Middle frontal gyrus (tissue), 1 donor: ENCODE measurements at regions not wholly inside any gene's neighbourhood (a gene's known extent, or its start where the extent isn't known, plus 50 kb on each side); places are given as distances from the start of the nearest gene placed in this dataset.

ENCODE experiments used
- DNase-seq: peaks from one replicate; pipeline ENCODE4 v3.0.0-alpha.2; 2015; ENCODE audit warnings: low spot score; ENCODE audit errors: extremely low spot score

DNA sequence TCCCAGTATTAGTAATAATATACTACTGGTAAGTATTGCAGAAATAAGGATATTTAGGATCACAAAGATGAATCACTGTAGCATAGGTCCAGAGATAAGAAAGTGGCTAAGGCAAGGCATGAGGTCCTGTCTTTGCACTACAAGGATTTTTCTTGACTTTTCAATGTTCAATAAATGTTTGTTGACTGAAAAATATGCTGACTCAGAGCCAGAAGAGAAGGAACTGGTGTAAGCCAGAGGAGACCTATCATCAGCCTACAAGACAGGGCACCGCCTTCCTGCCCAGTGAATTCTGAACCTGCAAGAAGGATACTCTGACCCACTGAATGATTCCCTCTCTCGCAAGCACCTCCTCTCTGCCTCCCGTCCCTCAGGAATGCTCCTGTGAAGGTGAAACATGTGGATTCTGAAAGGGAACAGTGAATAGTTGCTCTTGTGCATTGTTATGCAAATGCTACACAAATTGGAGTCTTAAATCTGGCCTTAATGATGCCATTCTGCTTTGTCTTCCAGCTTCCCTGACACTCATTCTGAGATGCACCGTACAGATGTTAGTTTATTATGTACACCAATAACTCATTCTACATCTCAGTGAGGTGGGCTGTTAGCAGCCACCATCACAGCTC, 540.0 kb downstream of the OMA1 start:
- DNase-seq, result no peak

DNA sequence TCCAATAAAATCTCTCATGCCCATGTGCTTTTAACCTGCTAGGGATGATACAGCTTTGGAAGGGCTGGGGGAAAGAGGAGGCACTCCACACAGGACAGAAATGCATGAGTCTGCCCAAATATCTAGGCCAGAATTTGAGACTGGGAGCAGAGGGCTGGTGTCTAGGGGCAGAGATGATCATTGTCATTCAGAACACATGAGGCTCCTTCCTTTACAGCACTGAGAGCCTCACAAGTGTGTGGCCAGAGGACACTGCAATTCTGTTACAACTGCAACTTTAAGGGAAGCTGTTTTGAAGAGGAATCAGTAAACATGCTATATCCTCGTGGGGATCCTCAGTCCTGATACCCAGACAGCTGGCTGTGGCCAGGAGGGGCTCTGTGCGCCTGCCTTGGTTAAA, 541.3 kb downstream of the OMA1 start:
- no peak for DNase-seq

DNA sequence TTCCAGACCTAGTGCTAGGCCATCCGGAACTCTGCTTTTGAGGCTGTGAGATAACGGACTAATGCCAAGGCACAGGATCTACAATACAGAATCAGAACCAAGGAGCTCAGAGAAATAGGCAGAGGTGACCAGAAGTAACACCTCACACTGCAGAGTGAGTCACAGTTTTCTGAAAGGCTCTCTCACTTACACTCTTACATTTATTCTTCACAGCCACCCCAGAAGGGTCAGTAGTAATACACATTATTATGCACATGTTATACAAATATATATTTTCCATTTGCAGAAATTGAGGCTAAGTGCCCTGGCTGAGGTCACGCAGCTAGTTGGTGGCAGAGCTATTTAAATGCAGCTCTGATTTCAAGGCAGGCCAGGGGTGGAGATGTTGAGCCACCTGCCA, 542.5 kb downstream of the OMA1 start:
- DNase-seq, result no peak

- DNase-seq, result no peak
Observed at GRCh38 chr1:58003059-58003458, 543.5 kb downstream of the OMA1 start.

DNA sequence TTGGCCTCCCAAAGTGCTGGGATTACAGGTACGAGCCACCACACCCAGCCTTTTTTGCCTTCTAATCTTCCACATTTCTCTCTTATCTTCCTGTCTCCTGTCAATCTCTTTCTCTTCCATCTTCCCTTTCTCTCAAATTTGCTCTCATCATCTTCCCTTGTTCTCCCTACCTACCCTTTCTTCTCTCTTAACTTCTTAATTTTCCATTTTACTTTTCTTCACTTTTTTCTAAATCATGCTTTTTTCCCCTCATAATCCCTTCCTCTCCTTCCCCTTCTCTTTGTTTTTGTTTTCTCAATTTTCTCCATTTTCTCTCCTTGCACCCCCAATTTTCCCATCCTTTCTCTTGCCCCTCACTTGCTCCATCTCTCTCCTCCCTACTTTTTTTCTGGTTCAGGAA, 545.7 kb downstream of the OMA1 start:
- DNase-seq, result no peak

DNA sequence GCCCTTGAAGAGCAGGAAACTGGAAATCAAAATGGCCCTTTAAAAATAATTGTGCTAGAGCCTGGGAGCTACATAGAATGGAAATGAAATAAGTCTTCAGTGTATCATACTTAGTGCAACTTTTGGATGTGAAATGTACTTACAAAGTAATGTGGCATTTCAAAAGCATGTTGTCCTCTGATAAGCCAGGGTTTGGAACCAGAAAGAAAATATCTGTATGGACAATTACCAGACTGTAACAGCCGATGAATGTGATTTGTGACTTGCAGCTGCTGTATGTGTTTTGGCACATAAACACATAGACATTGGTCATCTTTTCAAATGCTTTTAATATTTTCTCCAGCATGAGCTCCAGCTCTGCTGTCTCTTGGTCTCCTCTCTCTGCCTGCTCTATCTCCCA, 546.4 kb downstream of the OMA1 start:
- DNase-seq, result no peak

DNA sequence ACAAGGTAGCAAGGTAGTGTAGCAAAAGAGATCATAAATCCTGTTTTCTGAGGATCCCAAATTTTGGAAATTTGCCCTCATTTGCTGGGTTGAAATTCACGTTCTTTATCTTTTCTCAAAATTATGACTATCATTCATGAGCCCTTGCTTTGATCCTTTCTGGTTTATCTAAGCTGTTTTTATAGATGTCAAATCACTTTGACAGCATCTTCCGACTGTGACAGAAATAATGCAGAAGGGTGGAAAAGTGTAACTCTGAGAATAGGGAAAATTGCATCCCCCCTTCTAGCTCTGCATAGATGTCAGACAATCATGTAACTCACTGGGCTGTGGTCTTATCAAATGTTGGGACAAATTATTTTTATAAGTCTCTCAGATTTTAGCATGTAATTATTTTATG, 550.1 kb downstream of the OMA1 start:
- DNase-seq, result no peak

- no peak for DNase-seq
Observed at GRCh38 chr1:57991289-57991688, 555.2 kb downstream of the OMA1 start.

DNA sequence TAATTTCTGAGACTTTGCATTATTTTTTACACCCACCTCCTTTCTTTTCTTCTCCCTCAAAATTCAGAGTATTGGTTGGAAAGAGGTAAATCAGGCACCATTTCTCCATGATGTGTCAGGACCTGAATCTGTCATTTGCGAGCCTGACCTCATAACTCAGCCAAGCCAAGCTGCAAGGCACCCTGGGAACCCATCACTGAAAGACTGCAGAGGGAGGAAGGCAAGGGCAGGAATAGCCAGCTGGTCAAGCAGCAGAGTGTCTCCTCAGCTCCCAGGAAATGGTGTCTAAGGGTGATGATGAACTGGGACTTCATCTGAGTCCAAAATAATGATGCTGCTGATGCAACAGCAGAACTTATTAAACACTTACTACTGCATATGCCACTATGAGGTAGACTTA, 556.6 kb downstream of the OMA1 start:
- no peak for DNase-seq

DNA sequence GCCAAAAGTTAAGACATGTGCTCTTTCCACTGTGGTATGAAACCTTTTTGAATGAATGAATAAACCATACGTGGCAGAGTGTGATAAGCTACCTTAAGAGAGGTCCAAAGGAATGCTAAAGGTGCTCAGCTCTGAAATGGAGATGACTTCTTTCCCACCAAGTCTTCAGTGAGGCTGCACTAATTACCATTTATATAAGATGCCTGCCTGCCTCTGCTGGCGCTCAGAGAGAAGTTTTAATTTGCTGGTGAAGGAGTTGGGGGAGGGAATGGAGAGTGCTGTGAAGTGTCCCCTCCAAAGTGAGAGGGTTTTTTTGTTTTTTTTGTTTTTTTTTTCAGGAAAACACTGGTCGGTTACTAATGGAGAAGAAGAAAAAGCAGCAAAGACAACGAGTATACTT, 559.0 kb downstream of the OMA1 start:
- no peak for DNase-seq

DNA sequence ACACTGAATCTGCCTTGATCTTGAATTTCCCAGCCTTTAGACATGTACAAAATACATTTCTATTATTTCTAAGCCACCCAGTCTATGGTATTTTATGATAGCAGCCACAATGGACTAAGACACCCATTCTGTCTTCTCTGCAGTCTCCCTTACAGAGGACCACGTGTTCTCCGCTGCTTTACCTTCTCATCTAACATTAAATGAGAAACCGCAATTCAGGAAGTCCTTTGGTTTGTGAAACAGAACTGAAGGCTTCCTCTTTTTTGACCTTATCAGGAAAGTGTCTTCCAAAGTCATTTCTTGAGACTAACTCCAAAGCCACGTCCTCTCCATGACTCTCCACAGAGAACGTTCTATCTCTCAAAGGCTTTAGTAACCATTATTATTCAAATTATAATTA, 560.1 kb downstream of the OMA1 start:
- no peak for DNase-seq

- DNase-seq, result no peak
Observed at GRCh38 chr1:57984277-57984676, 560.4 kb upstream of the DAB1 start.

DNA sequence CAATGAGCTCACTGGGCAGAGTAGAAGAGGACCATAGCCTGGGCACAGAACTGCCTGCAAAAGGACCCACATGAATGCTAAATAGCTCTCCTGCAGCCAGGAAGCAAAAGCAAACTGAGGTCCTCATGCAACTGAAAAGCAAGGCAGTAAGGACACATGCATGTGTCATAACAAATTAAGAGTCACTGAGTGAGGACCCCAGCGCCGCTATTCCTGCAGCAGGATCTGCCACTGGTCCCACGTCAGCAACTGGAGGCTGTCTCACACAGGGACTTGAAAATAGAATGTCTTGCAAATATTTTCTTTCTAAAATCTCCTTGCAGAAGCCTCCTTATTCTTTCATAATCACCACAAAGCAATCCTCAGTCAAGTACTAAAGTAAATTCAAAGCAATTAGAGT, 559.6 kb upstream of the DAB1 start:
- DNase-seq, result no peak

DNA sequence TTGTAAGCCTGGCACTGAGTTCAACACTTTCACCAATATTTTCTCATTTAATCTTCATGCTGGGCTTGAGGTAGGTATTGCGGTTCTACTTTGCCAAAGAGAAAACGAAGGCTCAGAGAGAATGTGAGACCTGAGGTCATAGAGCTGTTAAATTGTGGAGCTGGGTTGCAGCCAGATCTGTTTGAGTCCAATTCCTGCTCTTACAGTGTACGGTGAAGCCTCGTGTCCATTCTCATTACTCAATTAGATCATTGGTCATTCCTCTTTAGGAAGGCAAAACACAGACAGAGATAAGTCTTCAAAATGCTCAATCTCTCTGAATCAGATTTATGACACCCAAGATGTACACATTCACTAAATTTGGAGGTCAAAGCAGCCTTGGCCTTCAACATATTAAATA, 559.0 kb upstream of the DAB1 start:
- DNase-seq, result no peak

- DNase-seq, result no peak
Observed at GRCh38 chr1:57976216-57976615, 552.4 kb upstream of the DAB1 start.

DNA sequence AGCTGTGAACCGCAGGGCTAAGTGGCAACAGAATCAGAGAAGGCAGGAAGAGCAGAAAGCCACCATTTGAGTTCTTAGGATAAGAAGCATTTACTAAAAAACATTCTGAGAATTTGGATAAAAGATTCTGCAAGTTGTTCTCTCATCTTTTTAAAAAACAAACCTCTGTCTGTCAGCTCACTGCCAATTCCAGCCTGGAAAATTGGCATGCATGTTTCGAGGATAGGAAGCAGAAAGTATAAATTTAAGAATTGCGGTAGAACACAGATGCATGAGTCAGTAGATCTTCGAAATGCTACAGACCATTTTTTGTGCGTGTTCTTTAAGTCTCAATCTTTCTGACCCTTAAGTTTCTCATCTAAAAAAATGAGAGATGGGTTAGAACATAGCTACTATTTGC, 544.5 kb upstream of the DAB1 start:
- no peak for DNase-seq

DNA sequence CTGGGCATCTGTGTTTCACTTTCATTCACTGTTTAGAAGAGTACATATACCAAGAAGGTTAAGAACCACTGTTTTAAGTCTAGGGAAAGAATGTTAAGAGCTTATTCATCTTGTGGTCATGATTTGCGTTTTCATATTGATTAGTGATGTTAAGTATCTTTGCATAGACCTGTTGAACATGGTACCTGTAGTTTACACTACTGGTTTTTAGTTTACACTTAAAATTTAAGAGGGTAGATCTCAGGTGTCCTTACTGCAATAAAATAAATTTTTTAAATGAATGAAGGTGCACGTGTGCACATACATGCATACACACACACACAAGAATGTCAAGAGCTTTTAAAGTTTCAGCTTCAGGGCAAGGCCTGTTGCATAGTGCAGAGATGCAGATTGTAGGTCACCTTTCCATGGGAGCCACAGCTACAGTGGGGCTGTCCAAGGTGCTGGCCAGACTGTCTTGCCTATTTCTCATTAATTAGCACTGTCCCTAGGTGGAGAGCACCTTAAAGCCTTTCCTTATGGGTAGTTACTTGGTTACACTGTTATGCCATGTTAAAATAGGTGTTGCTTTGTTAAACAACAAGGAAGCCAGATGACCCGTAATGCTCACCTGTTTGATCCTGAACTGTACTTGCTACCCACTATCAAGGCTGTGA, 543.0 kb upstream of the DAB1 start:
- no peak for DNase-seq

DNA sequence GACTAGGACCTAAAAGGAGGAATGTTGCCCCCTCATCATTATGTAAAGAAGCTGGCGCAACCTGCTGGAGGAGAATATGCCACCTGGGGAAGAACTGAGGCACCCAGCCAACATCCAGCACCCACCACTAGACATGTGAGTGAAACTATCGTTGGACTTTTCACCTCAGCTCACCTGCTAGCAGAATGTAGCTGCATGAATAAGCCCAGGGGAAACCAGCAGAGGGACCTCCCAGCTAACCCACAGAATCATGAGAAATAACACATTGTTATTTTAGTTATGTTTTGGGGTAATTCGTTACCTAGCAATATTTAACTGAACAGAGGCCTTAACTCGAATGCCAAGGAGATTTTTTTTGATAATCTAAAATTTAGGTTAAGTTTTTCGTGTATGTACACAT, 542.5 kb upstream of the DAB1 start:
- no peak for DNase-seq

GRCh38 chr1:57963581-57963980, 539.7 kb upstream of the DAB1 start:
- DNase-seq, result no peak

GRCh38 chr1:57959531-57960241, 535.8 kb upstream of the DAB1 start:
- peak; percentile 57 for DNase-seq

DNA sequence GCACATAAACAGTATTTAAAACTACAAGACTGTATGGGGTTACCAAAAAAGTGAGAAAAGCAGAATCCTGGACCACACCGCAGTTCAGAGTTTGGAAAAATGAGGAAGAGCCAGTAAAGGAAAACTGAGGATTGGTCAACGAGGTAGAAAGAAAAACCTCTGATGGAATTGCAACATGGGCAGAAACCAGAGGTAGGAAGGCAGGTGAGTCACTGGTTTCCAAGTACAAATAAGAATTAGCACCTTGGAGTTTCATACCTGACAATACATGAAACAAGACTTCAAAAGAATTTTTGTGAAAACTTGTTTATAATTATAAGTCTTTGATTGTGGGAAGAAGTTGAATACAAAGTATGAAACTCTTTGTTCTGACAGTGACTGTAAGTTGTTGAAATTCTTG, 533.7 kb upstream of the DAB1 start:
- DNase-seq, result no peak

GRCh38 chr1:57951390-57951789, 527.5 kb upstream of the DAB1 start:
- no peak for DNase-seq

- no peak for DNase-seq
Observed at GRCh38 chr1:57949168-57949567, 525.3 kb upstream of the DAB1 start.
